Right lobe of liver (tissue), 6 donors: ENCODE measurements at regions not wholly inside any gene's neighbourhood (a gene's known extent, or its start where the extent isn't known, plus 50 kb on each side); places are given as distances from the start of the nearest gene placed in this dataset.

Experiments used
- ATAC-seq, 4 donors: fragments of 200-7000 bp; cut with Tn5 transposase; one replicate each; pipeline ENCODE4 v1.9.1; 2020; ENCODE audit warnings: mild to moderate bottlenecking in 4 of 4, moderate library complexity in 4 of 4
- DNase-seq, 3 donors: peaks; one replicate each; pipeline ENCODE4 v3.0.0-alpha.2; 2020
- H3K27ac ChIP-seq, 3 donors: fragments of 200-600 bp; one replicate each; pipeline ENCODE4 v1.8.0; 2022
- H3K27me3 ChIP-seq, 2 donors: fragments of 200-600 bp; one replicate each; pipeline ENCODE4 v1.8.0; 2022
- H3K36me3 ChIP-seq, 4 donors: fragments of 200-600 bp; sonication (generic) in 1 of 4; one replicate each; pipeline versions ENCODE4 v1.5.1 to v1.8.0; 2017 to 2022; ENCODE audit warnings: control low read depth in 1 of 4
- H3K4me1 ChIP-seq, 4 donors: fragments of 200-600 bp; sonication (generic) in 1 of 4; one replicate each; pipeline versions ENCODE4 v1.5.1 to v1.8.0; 2017 to 2022; ENCODE audit warnings: control low read depth in 1 of 4
- H3K4me3 ChIP-seq, 3 donors: fragments of 200-600 bp; one replicate each; pipeline ENCODE4 v1.8.0; 2022
- H3K9me3 ChIP-seq, 4 donors: fragments of 200-600 bp; sonication (generic) in 1 of 4; one replicate each; pipeline versions ENCODE4 v1.5.1 to v1.8.0; 2017 to 2022; ENCODE audit warnings: control low read depth in 1 of 4
- CTCF ChIP-seq, 4 donors: fragments of 200-600 bp in 3 of 4; fragments of 450-650 bp in 1 of 4; IDR thresholded peaks; one replicate each; pipeline versions ENCODE4 v1.5.1 to v1.8.0; 2016 to 2022; ENCODE audit warnings: antibody characterized with exemption in 4 of 4, mild to moderate bottlenecking in 2 of 4
- POLR2A ChIP-seq: fragments of 450-650 bp; IDR thresholded peaks from one replicate; pipeline ENCODE4 v1.6.1; 2017; ENCODE audit warnings: antibody characterized with exemption, mild to moderate bottlenecking
- WGBS: methylation state at CpG from one replicate; pipeline ENCODE4 v1.1.6; 2018; ENCODE audit warnings: low coverage, low lambda C conversion rate; ENCODE audit not compliant: insufficient coverage; ENCODE audit errors: missing lambda C conversion rate; 5-methylcytosine and 5-hydroxymethylcytosine counted together
- intact Hi-C, 2 donors: fragments of 100-400 bp; cut with DNase I; formaldehyde crosslinking; loops; one replicate each; pipeline versions ENCODE4 v1.11.2 to v1.14.1; 2022
- donor health status: DM: no; HTN: yes; CAD: no.
- donor health status: DM: no; HTN: no; CAD: no.
- donor health status: DM: no; HTN: no; CAD: no.
- donor health status: DM: no; HTN: yes; CAD: no.
- donor health status: DM: no; HTN: yes; CAD: no.

GRCh38 chr12:19033244-19033643, 96.3 kb upstream of the PLEKHA5 start:
- ATAC-seq: no peak
- H3K27ac ChIP-seq: no peak overlapping the region
- H3K27me3 ChIP-seq: no peaks in the 10 kb centered on the region
- no peak for TF ChIP-seq POLR2A
- no peak overlapping the region for H3K4me3 ChIP-seq
- no peaks in the 10 kb centered on the region for H3K36me3 ChIP-seq
- 35% methylated on average over 2 of the region's 2 CpGs for WGBS
- intact Hi-C loops: no loop called here
- H3K4me1 ChIP-seq: no peaks in the 10 kb centered on the region
- H3K9me3 ChIP-seq: no peaks in the 10 kb centered on the region
- no peak for DNase-seq

GRCh38 chr12:19034937-19035336, 94.6 kb upstream of the PLEKHA5 start:
- Histone ChIP-seq H3K27ac (no peak overlapping the region), H3K4me1 (no peaks in the 10 kb centered on the region), H3K4me3 (no peak overlapping the region), H3K27me3 (no peaks in the 10 kb centered on the region), H3K36me3 (no peaks in the 10 kb centered on the region), H3K9me3 (no peaks in the 10 kb centered on the region)
- DNase-seq (no peak), ATAC-seq (no peak)
- intact Hi-C loops: no loop called here
- 60% methylated on average over 2 of the region's 2 CpGs for WGBS
- TF ChIP-seq CTCF (IDR thresholded peaks at IDR 0.05): no peak
- TF ChIP-seq POLR2A: no peak

GRCh38 chr12:19035536-19035935, 94.0 kb upstream of the PLEKHA5 start:
- no peak for ATAC-seq

GRCh38 chr12:19036673-19037357, 92.7 kb upstream of the PLEKHA5 start:
- TF ChIP-seq POLR2A: no peak
- no peak for TF ChIP-seq CTCF (IDR thresholded peaks at IDR 0.05)
- no peak for ATAC-seq
- Histone ChIP-seq H3K4me1 (no peaks in the 10 kb centered on the region), H3K4me3 (no peak overlapping the region), H3K36me3 (no peaks in the 10 kb centered on the region), H3K27ac (no peak overlapping the region), H3K9me3 (no peaks in the 10 kb centered on the region), H3K27me3 (no peaks in the 10 kb centered on the region)
- intact Hi-C loops: no loop called here
- no peak for DNase-seq
- WGBS: 60% methylated on average over 6 of the region's 6 CpGs

More at GRCh38 chr12:19035536-19035935, 94.0 kb upstream of the PLEKHA5 start:
- Histone ChIP-seq H3K36me3 (no peaks in the 10 kb centered on the region), H3K9me3 (no peaks in the 10 kb centered on the region), H3K27me3 (no peaks in the 10 kb centered on the region), H3K4me1 (no peaks in the 10 kb centered on the region), H3K27ac (no peak overlapping the region), H3K4me3 (no peak overlapping the region)
- DNase-seq: no peak
- WGBS: 33% methylated on average over 1 of the region's 1 CpG
- intact Hi-C loops: no loop called here
- no peak for TF ChIP-seq POLR2A

- intact Hi-C loops: no loop called here
- no peak for ATAC-seq
- no peaks in the 10 kb centered on the region for H3K36me3 ChIP-seq
- TF ChIP-seq CTCF (IDR thresholded peaks at IDR 0.05): no peak
- TF ChIP-seq POLR2A: no peak
- H3K9me3 ChIP-seq: no peaks in the 10 kb centered on the region
- H3K4me3 ChIP-seq: no peak overlapping the region
- no peaks in the 10 kb centered on the region for H3K4me1 ChIP-seq
- 100% methylated on average over 1 of the region's 6 CpGs for WGBS
- H3K27ac ChIP-seq: no peak overlapping the region
- no peak for DNase-seq
- no peaks in the 10 kb centered on the region for H3K27me3 ChIP-seq
Observed at GRCh38 chr12:19038209-19038608, 91.3 kb upstream of the PLEKHA5 start.

- TF ChIP-seq CTCF (IDR thresholded peaks at IDR 0.05) (no peak), POLR2A (no peak)
- Histone ChIP-seq H3K27me3 (no peaks in the 10 kb centered on the region), H3K4me1 (no peaks in the 10 kb centered on the region), H3K4me3 (no peak overlapping the region), H3K9me3 (no peaks in the 10 kb centered on the region), H3K27ac (no peak overlapping the region), H3K36me3 (no peaks in the 10 kb centered on the region)
- ATAC-seq (no peak), DNase-seq (no peak)
- intact Hi-C loops: no loop called here
- WGBS: 51% methylated on average over 3 of the region's 3 CpGs
Observed at GRCh38 chr12:19039515-19039914, 90.0 kb upstream of the PLEKHA5 start.
